DLD1 (cell line): ENCODE measurements at regions not wholly inside any gene's neighbourhood (a gene's known extent, or its start where the extent isn't known, plus 50 kb on each side); places are given as distances from the start of the nearest gene placed in this dataset.

Source experiments
- in situ Hi-C: cut with HindIII; loops from 2 replicates; pipeline ENCODE4 v1.10.0; 2017; ENCODE audit warnings: low sequenced_read_pairs

DNA sequence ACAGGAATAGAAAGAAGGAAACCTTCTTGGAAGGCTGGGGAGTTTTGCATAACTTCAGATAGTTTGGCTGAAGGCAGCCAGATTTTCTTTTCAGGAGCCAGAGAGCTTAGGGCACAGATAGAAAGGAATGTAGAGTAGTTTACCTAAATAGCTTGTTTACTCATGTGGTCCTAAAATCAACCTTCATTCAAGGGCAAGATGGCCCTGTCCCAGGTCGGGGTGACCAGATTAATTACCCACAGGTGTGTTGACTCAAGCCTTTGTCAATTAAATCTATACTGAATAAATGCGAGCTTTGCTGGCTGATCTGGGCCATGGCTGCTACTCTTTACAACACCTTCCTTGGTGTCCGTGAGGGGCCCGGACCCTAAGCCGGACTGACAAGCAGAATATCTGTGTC, 792.0 kb upstream of the MAN1A1 start:
- in situ Hi-C loops, result no loop called here

DNA sequence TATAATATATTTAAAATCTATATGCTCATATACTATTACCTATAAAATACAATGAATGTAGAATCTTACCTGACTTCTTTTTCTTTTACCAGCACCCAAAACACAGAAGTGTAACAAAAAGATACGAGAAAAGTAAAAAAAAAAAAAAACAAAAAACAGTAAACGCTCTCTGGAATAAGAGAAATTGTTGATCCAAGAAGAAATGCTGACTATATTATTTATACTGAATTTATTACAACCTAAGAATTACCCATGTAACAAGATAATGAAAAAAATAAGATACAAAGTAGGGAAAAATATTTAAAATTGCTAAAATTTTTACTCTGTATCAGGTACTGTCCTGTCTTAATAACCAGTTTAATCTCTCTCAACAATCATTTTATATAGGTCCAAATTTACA, 787.9 kb upstream of the MAN1A1 start:
- in situ Hi-C loops, result no loop called here

DNA sequence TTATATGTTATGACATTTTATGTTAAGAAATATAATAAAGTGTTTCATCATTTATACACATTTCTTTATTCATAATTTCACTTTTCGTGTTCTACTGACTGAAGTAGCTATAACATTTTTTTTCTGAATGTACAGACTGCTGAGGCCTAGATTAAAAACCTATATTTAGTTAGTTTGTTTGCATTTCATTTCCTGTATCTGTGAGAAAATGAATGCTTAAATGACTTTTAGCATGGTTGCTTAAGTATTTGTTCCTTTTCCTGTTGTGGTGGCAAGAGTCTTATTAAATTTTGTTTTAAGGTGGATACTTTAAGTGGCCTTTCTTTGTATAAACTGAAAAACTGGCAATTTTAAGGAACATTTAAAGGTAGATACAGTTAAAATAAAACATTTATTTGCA, 779.7 kb upstream of the MAN1A1 start:
- in situ Hi-C loops, result no loop called here

DNA sequence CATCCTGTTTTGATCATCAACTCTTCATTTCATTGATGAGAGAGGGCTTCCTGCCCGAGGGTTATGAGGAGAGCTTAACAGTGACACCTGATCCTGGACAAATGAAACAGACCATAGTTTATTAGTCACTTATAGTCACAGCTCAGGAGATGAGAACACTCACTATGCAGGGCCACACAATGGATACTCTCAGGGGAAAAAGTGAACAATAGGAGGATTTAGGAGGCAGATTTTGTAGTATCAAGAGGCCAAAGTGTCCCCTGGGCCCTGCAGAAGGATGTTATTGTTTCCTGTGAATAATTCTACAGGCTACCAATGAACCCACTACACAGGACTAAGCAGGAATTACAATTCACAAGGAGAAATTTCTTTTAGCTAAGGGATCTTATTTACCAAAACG, 772.8 kb upstream of the MAN1A1 start:
- in situ Hi-C loops, result no loop called here

DNA sequence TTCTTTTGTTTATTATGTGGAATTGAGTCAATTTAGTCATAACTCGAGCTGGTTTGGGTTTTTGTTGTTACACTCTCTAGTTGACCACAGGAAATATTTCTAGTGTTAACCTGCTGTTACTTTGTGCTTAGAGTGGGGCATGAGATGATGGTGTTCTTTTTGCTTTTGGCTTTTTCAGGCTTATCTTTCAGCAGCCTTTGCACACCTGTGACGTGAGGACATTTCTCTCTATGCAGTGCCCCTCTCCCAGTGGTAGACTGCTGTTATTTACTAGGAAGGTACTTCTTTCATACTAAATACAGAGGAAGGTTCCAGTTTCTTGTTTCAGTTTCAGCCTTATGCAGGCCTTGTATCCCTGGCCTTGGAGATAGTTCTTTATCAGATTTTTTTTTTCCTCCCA, 766.8 kb upstream of the MAN1A1 start:
- in situ Hi-C loops, result no loop called here

DNA sequence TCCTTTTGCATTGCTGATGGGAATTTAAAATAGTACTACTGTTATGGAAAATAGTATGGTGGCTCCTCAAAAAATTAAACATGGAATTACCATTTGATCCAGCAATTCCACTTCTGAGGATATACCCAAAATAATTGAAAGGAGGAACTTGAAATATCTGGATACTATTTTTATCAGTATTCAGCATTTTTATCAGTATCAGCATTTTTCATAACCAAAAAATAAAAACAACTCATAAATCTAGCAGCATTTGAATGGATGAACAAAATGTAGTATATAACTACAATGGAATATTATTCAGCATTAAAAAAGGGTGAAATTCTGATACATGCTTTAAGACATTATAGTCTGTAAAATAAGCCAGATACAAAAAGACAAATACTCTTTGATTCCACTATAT, 763.4 kb upstream of the MAN1A1 start:
- in situ Hi-C loops, result no loop called here

DNA sequence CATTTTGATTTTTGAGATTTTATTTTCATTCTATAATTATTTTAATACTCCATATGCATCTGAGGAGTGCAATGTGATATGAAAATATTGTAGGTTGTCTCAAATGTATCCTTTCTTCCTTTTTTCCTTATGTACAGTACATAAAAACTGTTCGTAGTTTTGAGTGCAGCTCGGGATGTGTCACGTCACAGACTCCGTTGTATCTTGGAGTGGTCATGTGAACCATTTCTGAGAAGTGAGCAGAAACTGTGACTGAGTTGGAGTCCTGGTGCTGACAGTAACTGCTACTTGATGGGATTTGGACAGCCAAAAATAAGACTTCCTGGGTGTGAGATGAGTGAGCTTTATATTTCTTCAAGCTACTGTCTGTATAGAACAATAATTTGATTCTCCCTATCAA, 761.4 kb upstream of the MAN1A1 start:
- in situ Hi-C loops, result no loop called here

DNA sequence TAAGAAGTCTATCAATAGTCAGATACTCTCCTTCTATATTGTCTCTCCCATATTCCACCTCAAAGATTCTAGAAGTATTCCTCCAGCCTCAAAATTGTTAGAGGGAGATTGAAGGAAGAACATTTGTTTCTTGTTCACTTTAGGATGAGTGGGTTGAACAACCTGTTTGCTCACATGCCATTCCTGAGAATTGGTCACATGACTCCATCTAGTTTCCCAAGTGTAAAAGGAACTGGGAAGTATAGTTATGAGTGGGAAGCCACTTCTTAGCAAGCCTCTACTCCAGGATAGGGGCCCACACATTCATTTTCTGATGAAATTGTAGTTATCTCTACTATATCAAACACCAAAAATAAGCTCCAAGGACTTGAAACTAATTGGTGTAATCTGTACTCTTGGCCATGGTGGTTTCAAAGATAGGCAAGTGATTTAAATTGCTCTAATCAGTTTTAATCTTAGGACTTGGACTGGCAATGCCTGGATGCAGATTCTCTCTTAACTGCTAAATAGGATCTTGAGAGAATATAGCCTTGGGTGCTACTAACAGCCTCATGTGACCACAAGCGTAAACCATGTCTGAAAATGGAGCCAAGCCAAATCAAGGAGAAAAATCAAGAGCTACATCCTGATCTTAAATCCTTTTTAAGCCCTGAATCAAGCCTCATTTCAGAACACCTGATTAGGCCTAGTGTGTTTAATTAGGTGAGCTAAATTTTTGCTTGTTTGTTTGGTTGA, 758.7 kb upstream of the MAN1A1 start:
- in situ Hi-C loops, result no loop called here

DNA sequence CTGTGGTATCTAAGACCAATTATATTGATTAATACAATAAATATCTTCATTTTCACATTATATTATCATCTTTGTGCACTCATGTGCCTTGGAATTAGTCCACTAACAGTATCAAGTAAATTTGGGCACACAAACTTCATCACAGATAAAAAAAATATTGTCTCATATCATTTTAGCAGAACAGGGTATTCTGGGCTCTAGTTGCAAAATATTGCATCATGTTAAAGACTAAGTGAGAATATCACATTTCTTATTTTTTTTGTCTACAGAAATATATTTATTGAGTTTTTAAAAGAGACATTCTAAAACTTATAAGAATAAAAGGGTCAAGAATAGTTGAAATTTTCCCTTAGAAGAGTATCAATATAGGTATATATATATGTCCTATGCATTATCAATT, 754.1 kb upstream of the MAN1A1 start:
- in situ Hi-C loops, result no loop called here

DNA sequence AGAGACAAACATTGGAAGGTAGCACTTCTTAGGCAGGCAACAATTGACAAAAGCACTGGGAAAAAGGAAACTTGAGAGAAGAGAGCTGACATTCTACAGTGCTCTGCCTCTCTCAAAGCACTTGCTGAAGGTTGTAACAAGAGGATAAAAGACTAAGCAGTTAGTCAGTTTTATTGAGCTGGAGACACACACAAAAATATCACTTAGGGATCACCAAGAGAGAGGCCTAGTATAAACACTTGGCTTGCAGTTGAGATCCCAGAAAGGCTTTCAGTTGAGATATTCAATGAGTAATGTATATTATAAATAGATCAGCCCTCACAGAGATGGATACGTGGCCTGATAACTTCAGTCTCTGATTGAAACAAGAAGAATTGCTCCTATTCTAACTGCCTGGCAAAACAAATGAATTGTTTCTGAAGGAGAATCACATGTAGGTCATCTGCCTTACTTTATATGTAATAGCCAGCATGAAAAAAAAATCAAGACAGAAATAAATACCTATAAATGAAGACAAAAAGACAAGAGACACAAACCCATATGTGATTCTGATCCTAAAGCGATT, 747.2 kb upstream of the MAN1A1 start:
- in situ Hi-C loops, result no loop called here

DNA sequence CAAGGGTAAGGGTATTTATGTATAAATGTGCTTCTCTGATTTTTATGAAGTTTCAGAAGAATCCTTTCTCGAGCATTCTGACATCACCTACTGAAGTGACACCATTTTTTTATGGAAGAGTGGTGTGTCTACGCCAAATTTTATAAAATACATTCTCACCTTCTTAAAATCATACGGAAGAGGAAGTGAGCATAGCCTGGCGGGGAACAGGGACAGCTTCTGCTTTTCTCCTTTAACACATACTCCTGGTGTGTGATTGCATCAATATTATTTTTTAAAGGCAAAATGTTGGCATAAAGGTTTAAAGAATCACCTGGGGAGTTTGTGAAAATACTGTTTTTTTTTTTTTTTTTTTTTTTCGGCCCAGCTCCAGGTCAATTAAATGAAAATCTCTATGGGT, 733.6 kb upstream of the MAN1A1 start:
- in situ Hi-C loops, result no loop called here

DNA sequence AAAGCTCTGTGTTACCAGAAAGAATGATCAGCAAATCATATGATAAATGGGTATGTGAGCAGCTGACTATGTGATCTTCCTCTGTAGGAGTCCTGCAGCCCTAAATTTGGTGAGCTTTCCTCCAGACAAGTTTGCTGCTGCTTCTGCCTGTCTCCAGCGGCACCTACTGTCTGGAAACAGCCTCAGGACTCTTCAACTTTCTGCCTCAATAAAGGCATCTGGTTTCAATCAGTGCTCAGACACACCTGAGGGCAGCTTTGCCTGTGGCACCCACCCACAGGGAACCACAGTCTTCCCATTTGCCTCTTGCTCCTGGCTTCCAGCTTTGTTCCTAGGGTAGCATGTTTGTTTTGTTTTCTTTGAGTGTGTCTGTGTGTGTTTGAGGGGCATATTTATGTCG, 727.9 kb upstream of the MAN1A1 start:
- in situ Hi-C loops, result no loop called here

DNA sequence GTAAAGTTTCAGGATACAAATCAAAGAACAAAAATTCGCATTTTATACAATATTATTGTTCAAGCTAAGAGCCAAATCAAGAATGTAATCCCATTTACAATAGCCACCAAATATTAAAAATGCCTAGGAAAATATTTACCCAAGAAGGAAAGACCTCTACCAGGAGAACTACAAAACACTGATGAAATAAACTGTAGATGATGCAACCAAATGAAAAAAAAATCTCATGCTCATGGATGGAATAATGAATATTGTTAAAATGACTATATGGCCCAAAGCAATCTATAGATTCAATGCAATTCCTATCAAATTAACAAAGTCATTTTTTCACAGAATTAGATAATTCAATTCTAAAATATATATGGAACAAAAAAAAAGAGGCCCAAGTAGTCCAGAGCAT, 708.8 kb upstream of the MAN1A1 start:
- in situ Hi-C loops, result no loop called here

DNA sequence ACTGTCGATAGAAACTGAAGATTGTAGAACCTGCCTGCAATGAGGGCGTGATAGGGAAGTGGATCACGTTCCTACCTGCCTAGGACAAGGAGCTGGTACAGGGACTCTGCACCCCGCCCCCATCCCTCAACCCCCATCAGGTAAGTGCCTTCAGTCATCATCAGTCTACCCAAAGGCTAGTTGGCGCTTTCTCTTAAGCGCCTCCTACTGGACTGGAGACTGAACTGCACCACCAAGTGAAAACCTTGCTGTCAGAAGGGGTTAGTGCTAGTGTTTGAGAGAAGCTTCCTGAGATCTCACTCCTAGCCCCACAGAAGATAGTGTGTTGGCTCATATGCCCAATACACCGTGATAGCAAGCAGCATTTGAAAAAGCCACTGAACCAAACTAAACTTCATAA, 706.5 kb upstream of the MAN1A1 start:
- in situ Hi-C loops, result no loop called here

DNA sequence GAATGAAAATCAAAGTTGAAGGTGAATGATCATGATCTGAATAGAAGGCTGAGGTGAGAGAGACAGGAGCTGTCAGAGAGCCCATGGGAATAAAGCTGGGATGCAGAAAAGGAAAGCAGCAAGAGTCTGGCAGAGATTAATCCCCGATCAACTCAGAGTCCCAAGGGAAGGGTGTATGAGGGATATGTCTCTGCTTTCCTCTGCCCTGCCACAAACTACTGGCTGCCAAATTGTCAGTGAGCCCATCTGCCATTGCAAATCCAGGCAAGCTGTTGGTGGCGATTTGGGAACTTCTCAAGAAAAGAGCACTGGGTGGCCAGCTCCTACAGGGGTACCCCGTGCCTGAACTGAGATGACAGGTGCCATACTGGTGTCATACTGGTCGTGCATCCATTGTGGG, 705.5 kb upstream of the MAN1A1 start:
- in situ Hi-C loops, result no loop called here

DNA sequence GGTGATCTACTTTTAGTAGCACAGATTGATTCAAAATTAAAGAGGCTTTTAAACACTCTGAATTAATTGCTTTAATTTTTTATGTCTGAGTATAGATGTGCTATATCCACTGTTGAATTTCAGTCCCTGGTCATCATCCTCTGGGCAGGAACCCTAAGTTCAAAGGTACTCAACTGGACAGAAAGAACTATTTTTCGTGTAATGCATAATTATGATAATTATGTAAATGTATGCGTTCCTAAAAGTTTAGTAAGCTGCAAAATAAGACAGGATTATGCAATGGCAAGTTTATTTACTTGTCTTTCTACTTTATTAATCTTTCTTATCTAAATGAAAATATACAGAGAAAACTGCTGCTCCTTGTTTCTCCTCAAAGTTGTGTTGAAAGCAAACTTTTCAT, 690.1 kb upstream of the MAN1A1 start:
- in situ Hi-C loops, result no loop called here

DNA sequence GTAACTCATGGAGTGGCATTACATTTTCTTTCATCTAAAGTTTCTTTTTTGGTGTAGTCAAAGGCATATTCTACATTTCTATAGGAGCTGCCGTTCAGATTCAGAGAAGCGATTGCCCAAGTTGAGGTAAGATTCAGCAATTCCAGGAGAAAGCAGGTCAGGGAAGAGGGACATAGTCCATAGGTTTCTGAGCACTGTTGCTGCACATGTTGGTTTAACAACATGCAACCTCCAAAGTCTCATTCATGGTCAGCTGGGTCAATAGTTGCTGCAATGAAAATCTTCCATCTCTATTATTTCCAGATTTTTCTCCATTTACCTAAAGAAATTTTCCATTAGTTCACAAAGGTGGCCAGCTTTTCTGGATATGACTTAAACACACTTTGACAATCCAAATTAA, 682.3 kb upstream of the MAN1A1 start:
- in situ Hi-C loops, result no loop called here

DNA sequence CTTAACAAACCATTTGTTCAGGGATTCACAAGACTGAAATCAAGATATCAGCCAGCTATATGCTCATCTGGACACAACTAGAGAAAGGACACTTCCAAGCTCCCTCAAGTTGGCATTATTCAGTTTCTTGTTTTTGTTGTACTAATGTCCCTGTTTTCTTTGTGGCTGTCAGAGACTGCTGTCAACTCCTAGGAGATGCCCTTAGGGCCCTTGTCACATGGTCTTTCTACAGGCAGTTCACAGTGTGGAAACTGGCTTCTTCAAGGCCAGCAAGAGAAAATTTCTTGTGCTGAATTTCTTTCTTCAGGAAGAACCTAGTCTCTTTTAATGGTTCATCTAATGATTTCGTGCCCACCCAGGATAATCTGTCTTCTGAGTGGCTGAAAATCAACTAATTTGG, 677.2 kb upstream of the MAN1A1 start:
- in situ Hi-C loops, result no loop called here

DNA sequence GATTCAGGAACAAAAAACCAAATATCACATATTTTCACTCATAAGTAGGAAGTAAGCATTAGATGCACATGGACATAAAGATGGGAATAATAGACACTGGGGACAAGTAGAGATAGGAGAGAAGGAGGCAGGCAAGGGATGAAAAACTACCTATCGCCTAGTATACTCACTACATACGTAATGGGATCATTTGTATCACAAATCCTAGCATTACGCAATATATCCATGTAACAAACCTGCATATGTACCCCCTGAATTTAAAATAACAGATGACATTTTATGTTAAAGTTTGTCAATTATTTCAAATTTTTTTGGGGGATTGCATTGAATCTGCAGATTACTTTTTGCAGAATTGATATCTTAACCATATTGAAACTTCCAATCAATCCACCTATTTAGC, 660.5 kb upstream of the MAN1A1 start:
- in situ Hi-C loops, result no loop called here

DNA sequence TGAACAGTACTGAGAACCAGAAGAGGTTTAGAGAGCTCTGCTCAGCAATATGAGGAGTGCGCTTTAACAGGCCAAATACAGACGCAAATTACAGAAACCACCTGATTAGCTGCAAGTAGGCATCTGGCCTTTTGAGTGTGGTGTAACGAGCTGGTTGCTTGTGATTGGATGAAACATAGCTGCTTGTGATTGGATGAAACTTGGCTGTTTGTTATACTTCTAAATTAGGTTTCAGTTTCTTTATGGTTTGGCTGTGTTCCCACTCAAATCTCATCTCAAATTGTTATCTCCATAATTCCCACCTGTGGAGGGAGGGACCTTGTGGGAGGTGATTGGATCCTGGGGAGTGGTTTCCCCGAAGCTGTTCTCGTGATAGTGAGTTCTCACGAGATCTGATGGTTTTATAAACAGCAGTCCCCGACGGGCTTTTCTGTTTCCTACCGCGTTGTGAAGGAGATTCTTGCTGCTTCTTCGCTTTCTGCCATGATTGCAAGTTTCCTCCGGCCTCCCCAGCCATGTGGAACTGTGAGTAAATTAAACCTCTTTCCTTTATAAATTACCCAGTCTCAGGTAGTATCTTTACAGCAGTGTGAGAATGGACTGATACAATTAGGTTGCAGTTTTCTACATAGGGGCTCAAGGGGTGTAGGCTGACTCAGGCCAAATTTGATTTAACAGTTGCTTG, 655.9 kb upstream of the MAN1A1 start:
- in situ Hi-C loops, result no loop called here

DNA sequence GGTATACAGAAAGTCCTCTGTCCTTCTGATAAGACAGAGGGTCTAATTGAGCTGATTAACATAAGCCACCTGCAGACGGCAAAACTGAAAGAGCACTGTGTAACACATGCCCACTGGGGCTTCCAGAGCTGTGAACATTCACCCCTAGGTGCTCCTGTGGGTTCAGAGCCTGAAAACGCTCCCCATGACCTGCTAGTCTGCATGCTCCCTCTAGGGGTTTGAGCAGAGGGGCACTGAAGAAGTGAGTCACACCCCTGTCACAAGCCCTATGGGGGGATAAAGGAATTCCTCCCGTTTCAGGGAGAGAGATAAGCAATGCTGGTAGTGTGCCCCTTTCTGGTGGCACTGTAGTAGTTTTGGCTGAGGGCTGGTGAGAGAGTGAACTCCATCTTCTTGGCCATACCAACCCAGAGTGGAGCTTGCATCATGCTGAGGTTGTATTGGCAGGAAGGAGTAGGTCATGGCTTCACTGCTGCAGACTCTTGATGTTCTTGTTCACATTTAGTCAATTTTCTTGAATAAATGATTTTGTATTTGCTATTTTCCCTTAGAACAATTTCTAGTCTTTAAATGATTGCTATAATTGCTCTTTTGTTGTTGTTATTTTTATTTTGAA, 637.5 kb upstream of the MAN1A1 start:
- in situ Hi-C loops, result no loop called here
